WI38 (cell line): ENCODE measurements at regions not wholly inside any gene's neighbourhood (a gene's known extent, or its start where the extent isn't known, plus 50 kb on each side); places are given as distances from the start of the nearest gene placed in this dataset.

Experiments
- H3K4me3 ChIP-seq: 2 replicates; pipeline ENCODE4 v1.5.1; 2011; ENCODE audit warnings: low read depth, mild to moderate bottlenecking, control low read depth, low read length
- TF ChIP-seq, protein P1 (sequence below): IDR thresholded peaks from 2 replicates; pipeline ENCODE4 v1.5.1; 2012; ENCODE audit warnings: low read depth, mild to moderate bottlenecking, control low read depth, low read length

DNA sequence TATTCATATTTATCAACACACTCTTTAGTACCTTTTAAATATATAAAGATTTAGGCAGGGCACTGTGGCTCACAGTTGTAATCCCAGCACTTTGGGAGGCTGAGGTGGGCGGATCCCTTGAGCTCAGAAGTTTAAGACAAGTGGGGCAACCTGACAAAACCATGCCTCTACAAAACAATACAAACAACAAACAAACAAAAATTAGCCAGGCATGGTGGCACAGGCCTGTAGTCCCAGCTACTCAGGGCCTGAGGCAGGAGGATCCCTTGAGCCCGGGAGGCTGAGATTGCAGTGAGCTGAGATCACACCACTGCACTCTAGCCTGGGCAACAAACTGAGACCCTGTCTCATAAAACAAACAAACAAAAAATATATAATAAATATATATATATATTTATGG lies 1748.3 kb upstream of the PCDH20 start:
- no peak overlapping the region for H3K4me3 ChIP-seq
- TF ChIP-seq, protein P1, sequence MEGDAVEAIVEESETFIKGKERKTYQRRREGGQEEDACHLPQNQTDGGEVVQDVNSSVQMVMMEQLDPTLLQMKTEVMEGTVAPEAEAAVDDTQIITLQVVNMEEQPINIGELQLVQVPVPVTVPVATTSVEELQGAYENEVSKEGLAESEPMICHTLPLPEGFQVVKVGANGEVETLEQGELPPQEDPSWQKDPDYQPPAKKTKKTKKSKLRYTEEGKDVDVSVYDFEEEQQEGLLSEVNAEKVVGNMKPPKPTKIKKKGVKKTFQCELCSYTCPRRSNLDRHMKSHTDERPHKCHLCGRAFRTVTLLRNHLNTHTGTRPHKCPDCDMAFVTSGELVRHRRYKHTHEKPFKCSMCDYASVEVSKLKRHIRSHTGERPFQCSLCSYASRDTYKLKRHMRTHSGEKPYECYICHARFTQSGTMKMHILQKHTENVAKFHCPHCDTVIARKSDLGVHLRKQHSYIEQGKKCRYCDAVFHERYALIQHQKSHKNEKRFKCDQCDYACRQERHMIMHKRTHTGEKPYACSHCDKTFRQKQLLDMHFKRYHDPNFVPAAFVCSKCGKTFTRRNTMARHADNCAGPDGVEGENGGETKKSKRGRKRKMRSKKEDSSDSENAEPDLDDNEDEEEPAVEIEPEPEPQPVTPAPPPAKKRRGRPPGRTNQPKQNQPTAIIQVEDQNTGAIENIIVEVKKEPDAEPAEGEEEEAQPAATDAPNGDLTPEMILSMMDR = no peak

DNA sequence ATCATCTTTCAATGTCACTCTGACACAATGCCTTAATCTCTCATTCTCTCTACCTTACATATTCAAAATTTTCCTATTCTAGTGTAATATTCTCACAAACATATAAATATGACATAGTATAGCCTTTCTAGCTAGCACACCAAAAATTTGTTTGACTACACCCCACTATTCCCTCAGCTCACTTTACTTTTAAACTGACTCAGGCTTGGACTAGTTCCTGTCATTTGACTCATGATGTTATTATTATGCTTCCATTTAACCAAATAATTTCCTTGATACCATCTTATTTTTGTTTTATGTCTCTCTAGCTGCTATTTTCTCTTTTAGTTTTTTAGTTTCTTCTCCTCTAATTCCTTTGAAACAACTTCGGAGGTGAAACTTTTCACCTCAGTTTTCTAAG lies 1745.6 kb upstream of the PCDH20 start:
- TF ChIP-seq, protein P1 = no peak
- H3K4me3 ChIP-seq = no peak overlapping the region

DNA sequence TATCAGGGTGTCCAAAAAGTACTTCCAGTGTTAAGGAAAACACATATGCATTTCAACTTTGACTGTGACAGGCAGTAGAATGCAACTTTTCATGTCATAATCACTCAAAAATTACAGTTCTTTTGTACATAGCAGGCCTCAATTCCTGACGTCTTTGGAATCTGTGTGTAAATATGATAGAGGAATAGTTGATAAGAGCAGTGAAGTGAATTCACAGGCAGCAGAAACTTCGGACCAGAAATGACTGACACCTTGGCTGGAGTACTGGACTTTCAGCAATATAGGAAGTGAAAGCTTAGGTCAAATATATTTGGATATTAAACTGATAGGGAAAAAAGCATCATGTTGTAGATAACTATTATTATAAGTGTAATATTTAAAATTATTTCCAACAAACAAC lies 1741.2 kb upstream of the PCDH20 start:
- TF ChIP-seq, protein P1 = no peak
- H3K4me3 ChIP-seq = no peak overlapping the region

DNA sequence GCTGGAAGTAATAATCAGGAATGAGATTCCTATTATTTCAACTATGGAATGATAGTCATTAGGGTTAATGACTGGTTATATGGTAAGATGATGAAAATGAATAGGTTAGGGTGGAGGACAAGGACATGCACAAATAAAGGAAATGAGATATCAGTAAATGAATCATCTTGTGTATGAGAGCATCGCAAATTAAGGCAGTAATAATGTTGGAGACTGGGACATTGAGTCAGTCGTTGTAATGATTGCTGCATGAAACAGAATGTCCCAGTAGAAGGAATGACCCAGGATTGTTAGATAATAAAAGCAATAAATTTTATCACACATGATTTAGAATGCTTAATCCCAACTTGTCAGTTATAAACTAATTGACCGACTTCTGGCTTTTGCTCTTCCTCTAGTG lies 1733.7 kb upstream of the PCDH20 start:
- TF ChIP-seq, protein P1 = no peak
- H3K4me3 ChIP-seq = no peak overlapping the region

DNA sequence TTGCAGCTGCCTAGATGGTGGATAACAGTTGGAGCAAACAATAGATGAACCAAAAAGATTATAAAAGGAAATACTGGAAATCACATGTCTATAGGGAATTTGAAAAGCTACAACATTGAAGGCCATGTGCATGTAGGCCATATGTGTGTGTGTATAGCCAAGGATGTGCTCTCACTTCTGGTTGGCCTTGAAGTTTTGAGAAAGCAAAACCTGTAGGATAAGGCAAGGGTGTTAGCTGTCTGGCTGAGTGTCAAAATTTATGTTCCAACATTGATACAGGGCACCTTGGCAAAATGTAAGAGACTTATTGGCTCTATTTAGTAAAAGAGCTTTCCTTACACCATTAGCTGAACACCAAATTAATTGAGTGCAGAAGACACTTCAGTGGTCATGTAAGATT lies 1723.6 kb upstream of the PCDH20 start:
- TF ChIP-seq, protein P1 = no peak
- no peak overlapping the region for H3K4me3 ChIP-seq

DNA sequence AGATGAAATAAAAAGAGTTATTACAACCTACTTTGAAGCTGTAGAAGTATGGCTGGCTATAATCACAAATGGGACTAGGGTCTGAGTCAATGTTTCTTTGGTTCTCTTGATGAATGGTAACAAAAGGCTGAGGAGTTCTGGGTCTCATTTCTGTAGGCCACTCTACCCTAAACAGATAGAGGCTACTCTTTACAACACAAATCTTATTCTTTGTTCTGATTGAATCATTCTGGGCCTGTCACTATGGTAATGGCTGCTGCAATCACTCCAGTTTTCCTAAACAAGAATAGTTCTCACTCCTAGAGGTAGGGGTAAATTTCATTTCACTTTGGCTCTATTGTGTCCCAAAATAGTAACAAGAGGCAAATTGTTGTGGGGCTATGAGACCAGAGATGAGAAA lies 1714.3 kb upstream of the PCDH20 start:
- TF ChIP-seq, protein P1 = no peak
- H3K4me3 ChIP-seq = no peak overlapping the region

DNA sequence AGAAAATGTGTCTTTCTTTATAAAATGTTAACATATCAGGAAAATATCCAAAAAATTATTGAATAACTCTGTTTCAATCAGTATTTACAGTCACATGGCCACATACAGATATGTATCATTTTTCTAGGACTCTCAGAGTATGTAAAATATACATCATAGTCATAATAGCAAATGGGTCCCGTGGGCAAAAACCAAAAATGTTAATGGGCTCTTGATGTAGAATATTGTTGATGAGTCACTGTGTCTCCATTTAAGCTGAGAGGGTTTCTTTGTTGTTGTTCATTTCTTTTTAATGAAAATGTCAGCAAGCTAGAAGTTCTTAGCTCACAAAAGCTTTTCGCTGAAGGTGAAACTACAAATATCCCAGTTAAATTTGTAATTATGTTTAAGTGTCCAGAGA lies 1713.1 kb upstream of the PCDH20 start:
- TF ChIP-seq, protein P1 = no peak
- H3K4me3 ChIP-seq = no peak overlapping the region
